SK-N-SH treated with all-trans-retinoic acid at 6 μM for 48 hours (cell line): ENCODE measurements at regions not wholly inside any gene's neighbourhood (a gene's known extent, or its start where the extent isn't known, plus 50 kb on each side); places are given as distances from the start of the nearest gene placed in this dataset.

Source experiments
- ATAC-seq: fragments of 200-7000 bp; cut with Tn5 transposase; 3 replicates; pipeline ENCODE4 v1.9.1; 2020; ENCODE audit warnings: mild to moderate bottlenecking, moderate library complexity
- ARNTL ChIP-seq: fragments of 450-650 bp; formaldehyde crosslinking; IDR thresholded peaks from 2 replicates; pipeline ENCODE4 v1.5.0; 2020; ENCODE audit warnings: low read depth, mild to moderate bottlenecking, moderate library complexity, borderline replicate concordance
- CREB5 ChIP-seq: fragments of 250-450 bp; sonication (Bioruptor Pico); IDR thresholded peaks from 2 replicates; pipeline ENCODE4 v1.5.1; 2020; ENCODE audit warnings: low read depth, mild to moderate bottlenecking, moderate library complexity
- CSDC2 ChIP-seq: fragments of 250-450 bp; sonication (Bioruptor Pico); IDR thresholded peaks from 2 replicates; pipeline ENCODE4 v1.5.0; 2020; ENCODE audit warnings: mild to moderate bottlenecking, moderate library complexity
- CSRNP3 ChIP-seq: fragments of 250-450 bp; sonication (Bioruptor Pico); IDR thresholded peaks from 2 replicates; pipeline ENCODE4 v1.5.1; 2021; ENCODE audit warnings: mild to moderate bottlenecking, moderate library complexity
- ESRRG ChIP-seq: fragments of 250-450 bp; sonication (Bioruptor Pico); IDR thresholded peaks from 2 replicates; pipeline ENCODE4 v1.6.1; 2021; ENCODE audit warnings: mild to moderate bottlenecking
- GLIS3 ChIP-seq: fragments of 250-450 bp; sonication (Bioruptor Pico); IDR thresholded peaks from 2 replicates; pipeline ENCODE4 v1.5.0; 2020; ENCODE audit warnings: mild to moderate bottlenecking, moderate library complexity
- OSR1 ChIP-seq: fragments of 250-450 bp; sonication (Bioruptor Pico); IDR thresholded peaks from 2 replicates; pipeline ENCODE4 v1.8.0; 2022; ENCODE audit warnings: moderate library complexity, mild to moderate bottlenecking, inconsistent platforms
- PATZ1 ChIP-seq: fragments of 250-450 bp; sonication (Bioruptor Pico); IDR thresholded peaks from 2 replicates; pipeline ENCODE4 v1.8.0; 2020; ENCODE audit warnings: mild to moderate bottlenecking, moderate library complexity, borderline replicate concordance
- POU6F1 ChIP-seq: fragments of 250-450 bp; sonication (Bioruptor Pico); IDR thresholded peaks from 2 replicates; pipeline ENCODE4 v1.8.0; 2021; ENCODE audit warnings: low read depth, mild to moderate bottlenecking, moderate library complexity, borderline replicate concordance
- PPARA ChIP-seq: fragments of 250-450 bp; sonication (Bioruptor Pico); IDR thresholded peaks from 2 replicates; pipeline ENCODE4 v1.5.0; 2020; ENCODE audit warnings: mild to moderate bottlenecking, borderline replicate concordance
- RARB ChIP-seq: fragments of 250-450 bp; sonication (Bioruptor Pico); IDR thresholded peaks from 2 replicates; pipeline ENCODE4 v1.8.0; 2021; ENCODE audit warnings: mild to moderate bottlenecking, moderate library complexity
- TCF4 ChIP-seq: fragments of 250-450 bp; sonication (Bioruptor Pico); IDR thresholded peaks from 2 replicates; pipeline ENCODE4 v1.8.0; 2021; ENCODE audit warnings: mild to moderate bottlenecking, moderate library complexity, borderline replicate concordance
- TOX ChIP-seq: fragments of 250-450 bp; sonication (Bioruptor Pico); IDR thresholded peaks from 2 replicates; pipeline ENCODE4 v1.8.0; 2021; ENCODE audit warnings: mild to moderate bottlenecking, moderate library complexity, borderline replicate concordance
- TSHZ2 ChIP-seq: fragments of 250-450 bp; sonication (Bioruptor Pico); IDR thresholded peaks from 2 replicates; pipeline ENCODE4 v1.5.0; 2020; ENCODE audit warnings: mild to moderate bottlenecking, moderate library complexity
- ZC3H10 ChIP-seq: fragments of 250-450 bp; sonication (Bioruptor Pico); IDR thresholded peaks from 2 replicates; pipeline ENCODE4 v1.5.1; 2021; ENCODE audit warnings: mild to moderate bottlenecking, moderate library complexity
- ZFP3 ChIP-seq: fragments of 250-450 bp; sonication (Bioruptor Pico); IDR thresholded peaks from 2 replicates; pipeline ENCODE4 v1.5.0; 2020; ENCODE audit warnings: mild to moderate bottlenecking, moderate library complexity
- ZFP30 ChIP-seq: fragments of 450-650 bp; formaldehyde crosslinking; IDR thresholded peaks from 2 replicates; pipeline ENCODE4 v1.5.0; 2022; ENCODE audit warnings: mild to moderate bottlenecking, moderate library complexity
- ZNF565 ChIP-seq: fragments of 450-650 bp; formaldehyde crosslinking; conservative IDR thresholded peaks from 2 replicates; pipeline ENCODE4 v1.5.0; 2020; ENCODE audit warnings: low read depth, mild to moderate bottlenecking, moderate library complexity
- ZNF70 ChIP-seq: fragments of 450-650 bp; formaldehyde crosslinking; IDR thresholded peaks from 2 replicates; pipeline ENCODE4 v1.5.0; 2020; ENCODE audit warnings: mild to moderate bottlenecking, moderate library complexity
- ZNF8 ChIP-seq: fragments of 450-650 bp; formaldehyde crosslinking; IDR thresholded peaks from 2 replicates; pipeline ENCODE4 v1.5.0; 2020; ENCODE audit warnings: mild to moderate bottlenecking, moderate library complexity

GRCh38 chr5:57784121-57784520 is 301.5 kb upstream of the ACTBL2 start (continued):
- TF ChIP-seq RARB (CRISPR knock-in tag) (no peak), ESRRG (CRISPR knock-in tag) (no peak), CSDC2 (CRISPR knock-in tag) (no peak), CREB5 (no peak), PATZ1 (no peak)

- ATAC-seq: no peak
- TF ChIP-seq TSHZ2 (CRISPR knock-in tag): no peak
- TF ChIP-seq ZNF8 (CRISPR knock-in tag): no peak
- no peak for TF ChIP-seq CSRNP3 (CRISPR knock-in tag)
- TF ChIP-seq ZFP30 (CRISPR knock-in tag): no peak
- no peak for TF ChIP-seq CSDC2 (CRISPR knock-in tag)
- TF ChIP-seq TCF4 (CRISPR knock-in tag): no peak
- TF ChIP-seq ZFP3 (CRISPR knock-in tag): no peak
- no peak for TF ChIP-seq PPARA (CRISPR knock-in tag)
- no peak for TF ChIP-seq GLIS3 (CRISPR knock-in tag)
- no peak for TF ChIP-seq POU6F1 (CRISPR knock-in tag)
- TF ChIP-seq ARNTL (CRISPR knock-in tag): no peak
- no peak for TF ChIP-seq TOX (CRISPR knock-in tag)
- TF ChIP-seq ESRRG (CRISPR knock-in tag): no peak
- TF ChIP-seq ZNF70 (CRISPR knock-in tag): no peak
- no peak for TF ChIP-seq ZNF565
- no peak for TF ChIP-seq CREB5
- no peak for TF ChIP-seq PATZ1
- TF ChIP-seq OSR1: no peak
- no peak for TF ChIP-seq ZC3H10 (CRISPR knock-in tag)
Measured at GRCh38 chr5:57783693-57784092, 301.1 kb upstream of the ACTBL2 start.
